NOMO-1 (cell line): ENCODE measurements at regions not wholly inside any gene's neighbourhood (a gene's known extent, or its start where the extent isn't known, plus 50 kb on each side); places are given as distances from the start of the nearest gene placed in this dataset.

Experiments used
- DNase-seq, 2 experiments: peaks; one replicate each; lab custom pipeline; 2025; ENCODE audit not compliant: unreplicated experiment in 2 of 2; lab: John Stamatoyannopoulos, UW

DNA sequence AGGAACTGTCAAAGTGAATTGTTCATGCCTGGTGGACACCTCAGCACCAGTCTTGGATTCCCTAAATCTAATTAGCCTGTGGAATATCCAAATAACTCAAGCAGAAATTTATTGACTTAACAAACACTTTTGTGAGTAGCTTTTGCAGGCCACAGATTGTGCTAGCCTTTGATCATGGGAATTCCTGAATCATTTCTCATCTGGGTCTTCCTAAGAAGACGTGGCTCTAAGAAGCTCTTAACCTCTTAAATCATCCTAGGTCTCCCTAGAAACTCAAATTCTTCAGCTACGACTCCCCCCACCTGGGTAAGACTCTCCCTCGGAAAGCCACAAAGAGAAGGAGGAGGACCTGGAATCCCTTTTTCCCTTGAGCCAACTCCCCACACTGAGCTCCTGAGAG lies 53.8 kb upstream of the PSEN2 start:
- DNase-seq: no peak

DNA sequence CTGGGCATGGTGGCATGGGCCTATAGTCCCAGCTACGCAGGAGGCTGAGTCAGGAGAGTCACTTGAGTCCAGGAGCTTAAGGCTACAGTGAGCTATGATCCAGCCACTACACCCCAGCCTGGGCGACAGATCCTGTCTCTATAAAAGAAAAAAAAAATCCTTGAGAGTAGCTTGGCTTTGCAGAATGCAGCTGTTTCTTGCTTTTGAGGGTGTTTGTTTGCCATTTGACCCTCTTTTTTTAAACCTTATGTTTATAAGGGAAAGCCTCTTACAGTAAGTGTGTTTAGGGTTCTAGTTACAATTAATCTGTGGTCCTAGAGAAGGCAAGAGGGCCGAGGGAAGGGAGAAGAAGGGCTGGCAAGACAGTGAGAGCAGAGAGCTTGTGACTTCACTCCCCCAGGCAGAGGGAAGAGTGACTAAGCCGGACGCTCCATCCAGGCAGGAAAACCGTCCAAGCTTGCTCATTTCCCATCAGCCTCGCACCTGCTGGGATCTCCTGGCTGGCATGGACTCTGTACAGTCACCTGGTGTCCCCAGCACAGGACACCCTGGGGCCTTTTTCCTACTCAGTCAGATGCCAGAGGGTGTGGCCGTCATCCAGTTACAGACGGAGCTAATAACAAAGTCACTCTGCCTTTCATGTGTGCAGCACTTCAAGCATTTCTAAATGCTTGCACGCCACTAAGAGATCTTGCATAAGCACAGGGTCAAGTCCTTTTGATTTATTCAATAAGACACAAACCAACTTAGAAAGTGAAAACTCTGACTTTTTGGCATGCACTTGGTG lies 55.5 kb upstream of the PSEN2 start:
- DNase-seq: peak in 1 of 2 experiments; percentile 39

DNA sequence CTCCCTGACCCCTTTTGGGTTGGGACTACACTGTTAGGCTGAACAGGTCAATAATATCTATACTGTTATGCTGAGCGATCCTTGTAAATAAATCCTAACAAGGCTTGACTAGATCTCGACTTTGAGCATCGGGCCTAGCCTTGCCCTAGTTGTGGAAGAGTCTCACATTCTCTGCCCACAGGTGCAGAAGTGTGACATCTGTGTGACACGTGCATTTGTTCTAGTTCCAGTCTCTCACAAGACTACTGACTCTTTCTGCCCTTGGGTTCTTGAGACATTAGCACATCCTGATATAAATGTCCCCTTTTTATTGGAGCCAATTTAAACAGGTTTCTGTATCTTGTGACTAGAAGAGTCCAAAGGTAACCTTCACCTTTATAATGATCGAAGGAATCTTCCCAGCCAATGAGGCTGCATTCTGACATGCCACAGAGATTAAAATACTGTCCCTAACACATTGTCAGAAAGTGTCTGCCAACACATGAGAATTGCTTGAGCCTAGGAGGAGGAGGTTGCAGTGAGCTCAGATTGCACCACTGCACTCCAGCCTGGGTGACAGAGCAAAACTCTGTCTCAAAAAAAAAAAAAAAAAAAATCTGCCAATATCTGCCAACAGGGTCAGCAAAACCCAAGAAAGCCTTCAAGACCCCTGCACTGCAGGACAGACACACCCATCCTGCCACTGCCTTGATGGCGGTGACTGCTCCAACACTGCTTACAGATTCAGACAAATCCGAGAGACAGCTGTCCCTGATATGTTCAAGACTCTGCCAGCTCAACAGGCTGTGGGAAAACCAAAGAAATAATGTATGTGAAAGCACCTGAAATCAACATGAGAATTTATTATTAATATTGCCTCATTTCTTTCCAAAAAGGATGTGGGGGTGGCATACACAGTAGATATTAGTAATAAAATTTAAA lies 56.5 kb upstream of the PSEN2 start:
- DNase-seq: no peak

DNA sequence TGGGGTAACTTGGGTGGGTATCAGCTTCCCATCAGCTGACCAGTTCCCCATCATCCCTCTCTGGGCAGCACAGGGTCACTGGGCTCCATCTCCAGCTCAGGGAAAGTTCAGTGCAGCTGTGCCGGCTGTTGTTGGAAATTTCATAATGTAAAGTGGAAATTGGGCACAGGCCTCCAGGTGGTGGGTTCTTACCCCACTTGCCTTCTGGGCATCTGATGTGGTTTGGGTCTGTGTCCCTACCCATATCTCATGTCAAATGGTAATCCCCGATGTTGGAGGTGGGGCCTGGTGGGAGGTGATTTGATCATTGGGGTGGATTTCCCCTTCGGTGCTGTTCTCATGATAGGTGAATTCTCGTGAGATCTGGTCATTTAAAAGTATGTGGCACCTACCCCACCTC lies 59.7 kb upstream of the PSEN2 start:
- no peak for DNase-seq

DNA sequence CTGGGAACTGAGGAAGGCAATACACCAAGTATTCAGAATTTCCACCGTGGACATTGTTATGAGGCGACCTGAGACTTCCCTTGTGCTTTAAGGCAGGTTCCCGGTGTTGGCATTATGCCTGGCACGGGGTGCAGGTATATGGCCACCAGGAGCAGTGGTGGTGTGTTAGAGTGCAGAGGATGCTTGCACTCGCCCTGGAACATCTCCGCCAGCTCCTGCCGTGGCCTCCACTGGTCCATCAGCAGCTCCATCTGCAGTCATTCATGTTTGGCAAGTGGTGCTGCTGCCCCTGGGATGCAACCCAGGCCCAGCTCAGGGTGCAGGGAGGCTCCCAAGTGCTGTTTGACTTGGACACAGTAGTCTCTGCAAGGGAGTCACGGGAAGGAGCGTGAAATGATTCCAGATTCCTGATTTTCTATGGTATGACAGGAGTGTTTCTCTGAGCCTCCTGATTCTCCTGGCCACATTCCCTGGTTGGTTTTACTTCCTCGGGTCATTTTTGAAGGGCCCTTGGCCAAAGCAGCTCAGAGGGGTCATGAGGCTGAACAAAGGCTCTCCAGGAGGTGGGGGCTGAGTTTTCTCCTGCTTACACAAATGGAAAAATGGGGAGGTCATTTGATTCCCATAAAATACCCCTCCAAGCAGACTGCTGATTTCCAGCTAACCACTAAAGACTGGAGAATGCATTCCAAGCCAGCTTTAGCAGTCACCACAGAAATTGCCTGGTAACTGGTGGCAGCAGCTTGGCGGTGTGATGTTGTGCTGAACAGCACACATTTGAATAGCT lies 60.4 kb upstream of the PSEN2 start:
- no peak for DNase-seq

DNA sequence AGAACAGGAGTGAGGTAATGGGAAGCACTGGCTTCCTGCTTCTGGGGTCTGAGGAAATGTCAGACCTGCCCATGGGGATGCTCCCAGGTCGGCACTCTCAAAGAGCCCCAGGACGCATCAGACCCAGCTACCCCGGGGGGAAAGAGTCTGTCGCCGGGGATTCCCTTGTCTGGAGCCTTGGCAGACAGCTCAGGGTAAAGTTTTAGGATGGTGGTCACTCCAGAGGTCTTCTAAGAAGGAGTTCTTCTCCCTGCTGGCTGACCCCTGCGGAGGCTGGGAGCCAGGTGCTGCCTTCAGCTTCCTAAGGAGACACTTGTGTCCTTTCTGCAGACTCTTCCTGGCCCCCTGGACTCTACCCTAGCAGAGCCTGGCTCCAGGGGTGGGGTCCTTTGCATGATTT lies 61.9 kb upstream of the PSEN2 start:
- DNase-seq: no peak

DNA sequence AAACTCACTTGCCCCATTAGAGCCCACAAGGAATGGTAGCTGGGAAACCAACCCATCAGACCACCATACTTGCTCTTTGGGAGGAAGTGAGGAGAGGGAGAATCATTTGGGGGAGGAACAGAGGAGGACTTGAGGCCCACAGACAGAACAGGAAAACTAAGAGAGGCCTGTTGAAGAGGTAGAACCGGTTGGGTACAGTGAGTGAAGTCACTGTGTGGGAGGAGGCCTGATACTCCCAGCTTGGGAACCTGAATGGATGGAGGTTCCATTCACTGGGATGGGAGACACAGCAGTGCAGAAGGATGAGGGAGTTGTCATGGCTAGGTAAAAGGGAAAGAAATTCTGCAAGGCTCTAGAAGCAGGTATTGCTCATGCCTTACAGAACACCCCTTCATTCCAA lies 63.4 kb upstream of the PSEN2 start:
- DNase-seq: no peak

DNA sequence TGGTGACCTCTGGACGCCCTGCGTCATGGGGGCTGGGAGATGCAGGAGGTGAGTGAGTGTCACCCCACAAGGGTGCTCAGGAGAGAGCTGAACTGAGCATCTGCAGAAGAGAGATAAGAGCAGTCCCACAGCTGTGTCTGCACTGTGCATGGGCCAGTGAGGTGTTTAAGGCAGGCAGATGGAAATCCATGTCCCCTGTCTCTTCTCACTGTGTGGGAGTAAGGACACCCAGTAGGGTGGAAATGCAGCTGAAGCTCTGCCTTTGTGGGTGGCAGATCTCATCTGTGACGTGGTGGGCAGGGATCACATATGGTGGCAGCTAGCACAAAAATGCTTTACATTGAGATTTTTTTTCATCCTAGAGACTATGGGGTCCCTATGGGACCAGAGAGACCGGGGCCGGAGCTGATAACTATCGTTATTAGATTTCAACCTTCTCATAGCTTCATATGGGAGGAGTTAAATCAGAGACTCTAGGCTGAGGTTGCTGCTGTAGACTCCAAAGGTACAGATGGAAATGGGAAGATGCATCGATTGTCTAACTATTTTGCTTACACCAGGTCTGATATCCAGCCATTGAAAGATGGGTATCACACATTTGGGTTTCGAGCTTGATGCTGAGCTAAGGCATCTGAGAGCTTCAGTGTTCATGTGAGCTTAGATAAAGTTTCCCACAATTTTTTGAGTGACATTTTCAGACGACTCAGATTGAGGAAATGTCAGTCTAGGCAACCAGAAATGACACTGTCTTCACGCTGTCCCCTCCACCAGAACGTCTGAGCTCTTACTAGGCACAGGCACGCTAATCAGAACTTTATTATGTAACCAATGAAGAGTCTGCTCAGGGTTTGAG lies 65.3 kb upstream of the PSEN2 start:
- no peak for DNase-seq

DNA sequence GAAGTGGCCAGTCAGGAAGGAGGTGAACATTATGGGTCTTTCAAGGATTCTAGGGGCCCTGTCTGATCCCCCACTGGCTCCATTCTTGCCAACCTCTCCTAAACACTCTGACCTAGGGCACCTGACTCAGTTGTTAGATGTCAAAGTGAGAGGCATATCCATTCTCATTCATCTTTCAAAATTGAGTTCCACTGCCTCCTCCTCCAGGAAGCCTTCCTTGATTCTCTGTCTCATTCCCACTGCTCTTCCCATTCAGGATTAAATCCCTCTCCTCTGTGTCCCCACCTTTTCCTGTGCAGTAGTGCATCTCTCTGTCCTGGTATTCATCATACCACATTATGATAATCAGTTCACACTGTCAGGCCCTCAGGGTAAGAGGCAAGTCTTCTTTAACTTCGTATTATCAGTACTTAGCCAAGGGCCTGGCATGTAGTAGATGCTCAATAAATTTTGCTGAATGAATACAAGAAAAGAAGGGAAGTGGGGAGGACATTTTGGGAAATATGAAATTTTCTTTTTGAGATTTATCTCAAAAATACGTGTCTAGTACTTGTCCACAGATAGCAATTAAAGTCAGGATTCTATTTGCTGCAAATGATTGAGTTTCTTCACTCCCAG lies 61.8 kb upstream of the ITPKB start:
- no peak for DNase-seq

DNA sequence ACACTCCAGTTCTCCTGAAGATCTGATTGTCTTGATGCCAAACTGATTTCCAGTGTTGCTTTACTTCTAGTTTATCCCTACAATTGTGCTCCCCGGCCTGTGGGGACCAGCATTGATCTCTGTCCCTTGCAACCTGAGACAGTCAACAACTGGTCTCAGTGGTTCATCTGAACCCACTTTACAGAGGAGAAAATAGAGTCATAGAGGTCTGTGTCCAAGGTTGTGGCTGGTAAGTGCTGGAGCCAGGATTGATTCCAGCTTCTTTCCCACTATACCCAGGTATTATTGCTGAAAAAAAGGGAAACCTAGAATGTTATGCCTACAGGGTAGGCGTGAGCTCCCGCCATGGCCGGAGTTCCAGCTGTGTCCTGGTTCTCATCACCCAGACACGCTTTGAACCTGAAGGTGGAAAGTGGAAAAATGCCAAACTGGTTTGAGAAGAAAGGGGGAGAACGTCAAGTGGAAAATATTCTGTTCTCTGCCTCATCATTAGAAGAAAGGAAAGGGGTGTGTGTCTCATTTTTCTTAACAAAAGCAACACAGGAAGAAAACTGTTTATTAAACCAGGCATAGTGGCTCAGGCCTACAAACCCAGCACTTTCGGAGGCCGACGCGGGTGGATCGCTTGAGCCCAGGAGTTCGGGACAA lies 60.7 kb upstream of the ITPKB start:
- DNase-seq: no peak

DNA sequence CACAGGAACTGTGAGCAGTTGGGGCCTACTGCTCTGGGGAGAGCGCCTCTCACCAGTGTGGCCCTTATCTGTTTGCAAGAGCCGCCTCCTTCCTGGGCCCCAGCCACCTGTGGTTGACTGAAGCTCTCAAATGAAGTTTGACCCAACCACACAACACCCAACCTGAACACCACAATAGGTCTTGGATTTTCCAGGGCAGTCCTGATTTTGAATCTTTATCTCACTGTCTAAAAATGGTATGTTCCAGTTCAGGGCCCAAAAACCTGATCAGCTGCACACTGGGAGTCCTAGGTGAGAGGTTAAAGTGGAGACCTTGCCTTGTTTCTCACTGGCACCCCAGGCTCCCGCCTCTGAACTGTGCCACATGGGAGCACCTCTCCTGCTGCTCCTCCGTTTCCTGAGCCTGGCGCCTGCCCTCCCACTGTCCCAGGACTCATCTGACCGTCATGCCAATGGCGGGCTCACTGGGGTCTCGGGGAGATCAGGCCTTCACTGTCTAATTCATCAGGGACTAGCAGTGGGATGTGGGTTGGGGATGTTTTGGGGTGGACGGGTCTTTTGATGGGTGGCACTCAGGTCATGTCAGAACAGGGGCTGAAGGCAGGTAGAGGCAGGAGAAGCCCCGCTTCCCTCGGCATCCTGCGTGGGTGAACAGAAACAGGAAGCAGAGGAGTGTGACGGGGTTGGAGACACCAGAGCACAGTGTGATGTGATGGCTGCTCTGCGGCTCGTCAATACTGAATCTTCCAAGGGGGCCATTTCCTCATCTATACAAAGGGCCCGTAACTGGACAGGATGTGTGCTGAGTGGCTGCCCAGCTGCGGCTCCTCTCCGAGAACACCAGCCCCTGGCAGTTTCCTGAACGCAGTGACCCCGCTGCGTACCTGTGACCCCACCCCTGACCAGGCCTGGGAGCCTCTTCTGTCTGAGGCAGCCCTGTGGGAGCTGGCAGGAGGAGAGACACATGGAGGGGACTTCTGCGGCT lies 59.6 kb upstream of the ITPKB start:
- DNase-seq: no peak

DNA sequence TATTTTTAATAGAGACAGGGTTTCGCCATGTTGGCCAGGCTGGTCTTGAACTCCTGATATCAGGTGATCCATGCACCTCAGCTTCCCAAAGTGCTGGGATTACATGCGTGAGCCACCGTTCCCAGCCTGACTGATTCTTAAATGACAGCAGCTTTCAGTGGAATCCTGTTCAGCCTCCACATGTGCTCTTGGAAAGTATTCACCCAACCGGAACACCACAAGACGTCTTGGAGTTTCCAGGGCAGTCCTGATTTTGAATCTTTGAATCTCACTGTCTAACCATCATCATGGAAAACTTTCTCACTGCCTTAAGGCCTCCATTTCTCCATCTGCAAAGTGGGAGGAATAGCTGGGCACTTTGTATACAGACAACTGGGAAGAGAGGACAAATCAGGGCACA lies 58.1 kb upstream of the ITPKB start:
- no peak for DNase-seq

DNA sequence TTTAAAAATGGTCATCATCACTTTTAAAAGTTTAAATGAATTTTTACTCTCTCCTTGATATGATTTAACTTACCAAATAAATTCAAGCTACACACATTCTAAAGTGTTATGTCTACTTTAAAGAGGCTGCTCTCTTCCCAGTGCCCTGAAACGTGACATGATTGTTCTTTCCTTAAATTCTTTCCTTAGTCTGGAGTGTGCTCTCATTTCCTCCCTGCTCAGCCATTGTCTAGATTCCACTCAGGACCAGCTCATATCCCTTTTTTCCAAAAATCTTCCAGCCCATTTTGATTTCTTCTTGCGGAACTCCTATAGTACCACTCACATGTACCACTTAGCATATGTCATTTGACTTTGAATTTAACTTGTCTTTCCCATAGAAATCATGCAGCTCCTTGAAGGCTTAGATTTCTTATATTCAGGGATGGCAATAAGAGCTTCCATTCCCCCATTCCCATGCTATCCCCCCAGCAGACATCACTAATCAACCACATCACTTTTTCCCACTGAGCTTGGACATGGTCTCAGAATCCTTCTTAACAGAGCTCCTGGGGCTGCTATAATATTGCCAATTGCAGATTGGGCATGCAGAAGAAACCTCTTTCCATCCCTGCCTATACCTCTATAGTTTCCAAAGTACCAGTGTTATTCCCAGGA lies 54.7 kb upstream of the ITPKB start:
- DNase-seq: no peak

DNA sequence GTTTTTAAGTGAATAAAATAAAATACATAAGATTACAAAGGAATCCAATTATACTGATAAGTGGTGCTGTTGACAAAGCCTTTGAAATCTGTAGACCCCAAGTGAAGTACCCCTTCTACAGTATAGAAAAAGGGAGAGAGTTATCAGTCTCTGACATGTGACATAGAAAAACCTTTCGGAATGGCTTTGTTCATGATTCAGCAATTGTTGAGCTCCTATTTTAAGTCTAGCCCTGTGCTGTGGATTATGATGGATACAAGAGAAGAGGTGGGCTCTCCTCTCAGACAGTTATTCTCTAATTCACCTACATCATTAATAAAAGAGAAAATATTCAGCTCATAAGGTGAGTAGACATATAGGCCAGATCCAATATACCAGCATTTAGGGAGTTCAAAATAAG lies 53.3 kb upstream of the ITPKB start:
- no peak for DNase-seq

DNA sequence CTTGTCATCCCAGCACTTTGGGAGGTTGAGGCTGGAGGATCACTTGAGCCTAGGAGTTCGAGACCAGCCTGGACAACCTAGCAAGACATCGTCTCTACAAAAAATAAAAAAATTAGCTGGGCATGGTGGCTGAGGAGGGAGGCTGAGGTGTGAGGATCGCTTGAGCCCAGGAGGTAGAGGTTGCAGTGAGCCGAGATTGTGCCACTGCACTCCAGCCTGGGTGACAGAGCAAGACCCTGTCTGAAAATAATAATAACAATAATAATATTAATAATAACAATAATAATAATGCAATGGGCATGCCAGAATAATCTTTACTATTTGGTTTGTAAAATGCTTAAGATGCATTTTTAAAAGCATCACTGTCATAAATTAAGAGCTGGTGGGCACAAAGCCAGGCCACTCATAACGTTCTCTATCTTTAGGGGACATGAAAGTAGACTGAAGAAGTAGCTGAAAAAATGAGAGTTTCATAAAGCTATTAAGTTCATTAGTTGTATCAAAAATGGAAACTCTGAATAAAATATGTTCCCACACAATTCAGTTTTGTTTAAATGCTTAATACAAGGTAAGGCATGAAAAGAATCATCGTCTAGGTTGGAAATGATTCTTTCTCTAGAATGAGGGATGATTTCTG lies 51.6 kb upstream of the ITPKB start:
- no peak for DNase-seq

DNA sequence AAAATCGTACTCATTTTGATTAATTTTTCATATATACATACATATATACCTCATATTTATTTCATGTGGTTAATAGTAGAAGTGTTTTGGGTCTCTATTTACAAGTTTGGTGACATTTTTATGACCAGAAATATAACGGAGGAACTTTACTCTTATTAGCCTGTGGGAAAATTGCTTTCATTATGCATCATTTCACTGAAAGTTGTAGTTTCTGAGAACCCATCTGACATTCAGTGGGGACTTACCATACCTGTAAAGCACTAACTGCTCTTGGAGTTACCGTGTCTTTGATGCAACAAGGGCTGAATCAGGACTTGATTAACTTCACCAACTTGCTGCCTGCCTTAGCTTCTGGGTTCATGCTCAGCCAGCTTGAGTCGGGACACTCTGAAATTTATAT lies 49.9 kb upstream of the ITPKB start:
- no peak for DNase-seq
